ENCODE measurements at regions not wholly inside any gene's neighbourhood (a gene's known extent, or its start where the extent isn't known, plus 50 kb on each side); places are given as distances from the start of the nearest gene placed in this dataset.
A peak's percentile ranks its signal among the peaks of the same experiment; 100 is the strongest.

DNA sequence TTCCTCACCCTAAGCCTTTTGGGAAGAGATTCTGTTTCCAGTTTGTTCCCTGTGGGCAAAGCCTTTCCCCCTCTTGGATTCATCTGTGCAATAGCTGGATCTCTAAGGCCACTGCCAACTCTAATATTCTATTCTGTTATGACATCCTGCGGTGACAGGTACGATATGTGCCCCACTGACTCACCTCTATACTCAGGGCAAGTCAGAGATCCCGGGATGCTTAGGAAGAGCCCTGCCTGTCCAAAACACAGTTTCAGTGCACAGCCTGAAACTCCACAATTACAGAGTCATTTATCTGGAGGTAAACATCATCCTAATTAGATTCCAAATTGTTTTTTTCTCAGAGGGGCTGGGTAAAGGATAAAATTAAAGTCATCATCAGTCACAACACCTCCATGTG, 190.2 kb downstream of the TFCP2L1 start:
- Histone ChIP-seq H3F3A (ENCODE audit: insufficient read depth, low read length, poor library complexity, severe bottlenecking) (no peaks in the 10 kb centered on the region), H3K9me3 (ENCODE audit: low read length) (no peaks in the 10 kb centered on the region), H2AFZ (ENCODE audit: low read depth, low read length) (no peak overlapping the region), H3K4me3 (ENCODE audit: low read length) (no peak overlapping the region), H3K9ac (ENCODE audit: low read length) (no peak overlapping the region), H4K20me1 (ENCODE audit: insufficient read depth) (no peaks in the 10 kb centered on the region), H3K27ac (ENCODE audit: low read length) (no peak overlapping the region), H3K27me3 (ENCODE audit: insufficient read depth, low read depth, low read length) (no peaks in the 10 kb centered on the region), H3K4me2 (ENCODE audit: low read length) (no peak overlapping the region), H3K79me2 (replicated peaks; ENCODE audit: insufficient read depth, low read length) (no peaks in the 10 kb centered on the region), H3K9me2 (ENCODE audit: insufficient read depth, low read length) (no peaks in the 10 kb centered on the region), H3K36me3 (ENCODE audit: insufficient read depth, low read length) (no peaks in the 10 kb centered on the region)
- TF ChIP-seq POLR2AphosphoS5 (IDR thresholded peaks at IDR 0.05), result no peak
- TF ChIP-seq EP300 (conservative IDR thresholded peaks at IDR 0.05; ENCODE audit: poor library complexity, severe bottlenecking), result no peak
- TF ChIP-seq RAD21 (conservative IDR thresholded peaks at IDR 0.05), result no peak

DNA sequence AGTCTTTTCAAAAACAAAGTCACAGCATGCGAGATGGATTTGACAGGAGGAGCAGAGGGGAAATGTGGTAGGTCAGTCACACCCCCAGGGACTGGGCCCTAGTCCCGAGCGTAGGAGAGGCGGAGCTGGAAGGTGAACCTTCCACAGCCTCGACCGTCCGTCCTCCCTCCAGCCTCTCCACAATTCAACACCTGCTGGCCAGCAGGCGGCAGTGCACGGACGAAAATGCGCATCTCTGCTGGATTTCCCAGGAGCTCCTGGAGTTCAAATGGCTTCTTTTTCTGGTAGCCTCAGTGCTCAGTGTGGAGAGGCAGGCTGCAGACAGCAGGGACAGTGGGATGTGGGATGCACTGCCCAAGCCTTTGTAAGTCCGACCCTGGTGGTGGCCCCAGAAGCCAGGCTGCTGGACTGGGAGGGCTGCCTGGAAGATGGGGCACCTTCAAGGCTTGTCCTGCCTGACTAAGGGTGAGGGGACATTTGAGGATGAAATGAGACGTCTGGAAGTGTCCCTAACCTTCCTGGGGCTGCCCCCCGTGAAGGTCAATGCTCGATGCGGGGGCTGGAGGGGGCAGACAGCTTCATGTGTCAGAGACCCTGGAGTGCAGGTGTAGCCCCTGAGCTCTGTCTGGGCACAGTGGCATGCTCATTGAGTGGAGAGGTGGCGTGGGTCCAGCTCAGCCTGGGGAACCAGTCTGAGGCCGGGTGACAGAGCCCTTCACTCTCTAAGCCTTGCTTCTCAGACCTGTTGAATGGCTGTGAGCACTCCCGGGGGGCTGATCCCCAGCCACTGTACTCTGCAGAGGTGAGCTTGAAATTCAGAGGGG, 189.5 kb downstream of the TFCP2L1 start:
- Histone ChIP-seq H3F3A (ENCODE audit: insufficient read depth, low read length, poor library complexity, severe bottlenecking) (no peaks in the 10 kb centered on the region), H3K27ac (ENCODE audit: low read length) (no peak overlapping the region), H3K79me2 (replicated peaks; ENCODE audit: insufficient read depth, low read length) (no peaks in the 10 kb centered on the region), H3K9ac (ENCODE audit: low read length) (no peak overlapping the region), H3K36me3 (ENCODE audit: insufficient read depth, low read length) (no peaks in the 10 kb centered on the region), H3K9me3 (ENCODE audit: low read length) (no peaks in the 10 kb centered on the region), H3K27me3 (ENCODE audit: insufficient read depth, low read depth, low read length) (no peaks in the 10 kb centered on the region), H4K20me1 (ENCODE audit: insufficient read depth) (no peaks in the 10 kb centered on the region), H2AFZ (ENCODE audit: low read depth, low read length) (no peak overlapping the region), H3K4me2 (ENCODE audit: low read length) (no peak overlapping the region), H3K4me3 (ENCODE audit: low read length) (no peak overlapping the region), H3K9me2 (ENCODE audit: insufficient read depth, low read length) (no peaks in the 10 kb centered on the region)
- TF ChIP-seq EZH2 (IDR thresholded peaks at IDR 0.05; ENCODE audit: borderline replicate concordance, insufficient read depth, low read length, poor library complexity, severe bottlenecking) (no peak), TAF1 (IDR thresholded peaks at IDR 0.05; ENCODE audit: low read depth) (no peak), MXI1 (conservative IDR thresholded peaks at IDR 0.05; ENCODE audit: poor library complexity, severe bottlenecking) (no peak), POLR2AphosphoS5 (IDR thresholded peaks at IDR 0.05) (no peak), EP300 (conservative IDR thresholded peaks at IDR 0.05; ENCODE audit: poor library complexity, severe bottlenecking) (no peak), RAD21 (conservative IDR thresholded peaks at IDR 0.05) (peak; percentile 64), SMC3 (conservative IDR thresholded peaks at IDR 0.05; ENCODE audit: poor library complexity) (peak; percentile 66)
- TF ChIP-seq, protein P1, sequence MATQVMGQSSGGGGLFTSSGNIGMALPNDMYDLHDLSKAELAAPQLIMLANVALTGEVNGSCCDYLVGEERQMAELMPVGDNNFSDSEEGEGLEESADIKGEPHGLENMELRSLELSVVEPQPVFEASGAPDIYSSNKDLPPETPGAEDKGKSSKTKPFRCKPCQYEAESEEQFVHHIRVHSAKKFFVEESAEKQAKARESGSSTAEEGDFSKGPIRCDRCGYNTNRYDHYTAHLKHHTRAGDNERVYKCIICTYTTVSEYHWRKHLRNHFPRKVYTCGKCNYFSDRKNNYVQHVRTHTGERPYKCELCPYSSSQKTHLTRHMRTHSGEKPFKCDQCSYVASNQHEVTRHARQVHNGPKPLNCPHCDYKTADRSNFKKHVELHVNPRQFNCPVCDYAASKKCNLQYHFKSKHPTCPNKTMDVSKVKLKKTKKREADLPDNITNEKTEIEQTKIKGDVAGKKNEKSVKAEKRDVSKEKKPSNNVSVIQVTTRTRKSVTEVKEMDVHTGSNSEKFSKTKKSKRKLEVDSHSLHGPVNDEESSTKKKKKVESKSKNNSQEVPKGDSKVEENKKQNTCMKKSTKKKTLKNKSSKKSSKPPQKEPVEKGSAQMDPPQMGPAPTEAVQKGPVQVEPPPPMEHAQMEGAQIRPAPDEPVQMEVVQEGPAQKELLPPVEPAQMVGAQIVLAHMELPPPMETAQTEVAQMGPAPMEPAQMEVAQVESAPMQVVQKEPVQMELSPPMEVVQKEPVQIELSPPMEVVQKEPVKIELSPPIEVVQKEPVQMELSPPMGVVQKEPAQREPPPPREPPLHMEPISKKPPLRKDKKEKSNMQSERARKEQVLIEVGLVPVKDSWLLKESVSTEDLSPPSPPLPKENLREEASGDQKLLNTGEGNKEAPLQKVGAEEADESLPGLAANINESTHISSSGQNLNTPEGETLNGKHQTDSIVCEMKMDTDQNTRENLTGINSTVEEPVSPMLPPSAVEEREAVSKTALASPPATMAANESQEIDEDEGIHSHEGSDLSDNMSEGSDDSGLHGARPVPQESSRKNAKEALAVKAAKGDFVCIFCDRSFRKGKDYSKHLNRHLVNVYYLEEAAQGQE (IDR thresholded peaks at IDR 0.05; ENCODE audit: borderline replicate concordance), result no peak
- TF ChIP-seq, protein P2, sequence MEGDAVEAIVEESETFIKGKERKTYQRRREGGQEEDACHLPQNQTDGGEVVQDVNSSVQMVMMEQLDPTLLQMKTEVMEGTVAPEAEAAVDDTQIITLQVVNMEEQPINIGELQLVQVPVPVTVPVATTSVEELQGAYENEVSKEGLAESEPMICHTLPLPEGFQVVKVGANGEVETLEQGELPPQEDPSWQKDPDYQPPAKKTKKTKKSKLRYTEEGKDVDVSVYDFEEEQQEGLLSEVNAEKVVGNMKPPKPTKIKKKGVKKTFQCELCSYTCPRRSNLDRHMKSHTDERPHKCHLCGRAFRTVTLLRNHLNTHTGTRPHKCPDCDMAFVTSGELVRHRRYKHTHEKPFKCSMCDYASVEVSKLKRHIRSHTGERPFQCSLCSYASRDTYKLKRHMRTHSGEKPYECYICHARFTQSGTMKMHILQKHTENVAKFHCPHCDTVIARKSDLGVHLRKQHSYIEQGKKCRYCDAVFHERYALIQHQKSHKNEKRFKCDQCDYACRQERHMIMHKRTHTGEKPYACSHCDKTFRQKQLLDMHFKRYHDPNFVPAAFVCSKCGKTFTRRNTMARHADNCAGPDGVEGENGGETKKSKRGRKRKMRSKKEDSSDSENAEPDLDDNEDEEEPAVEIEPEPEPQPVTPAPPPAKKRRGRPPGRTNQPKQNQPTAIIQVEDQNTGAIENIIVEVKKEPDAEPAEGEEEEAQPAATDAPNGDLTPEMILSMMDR (IDR thresholded peaks at IDR 0.05; ENCODE audit: poor library complexity, severe bottlenecking), result peak; percentile 69

Data from neural cell (in vitro differentiated cells).